Lower lobe of right lung (tissue), 2 donors: ENCODE measurements at regions not wholly inside any gene's neighbourhood (a gene's known extent, or its start where the extent isn't known, plus 50 kb on each side); places are given as distances from the start of the nearest gene placed in this dataset.

Source experiments
- ATAC-seq, 2 donors: fragments of 200-7000 bp; cut with Tn5 transposase; one replicate each; pipeline ENCODE4 v1.9.1; 2020 to 2022; ENCODE audit warnings: mild to moderate bottlenecking in 2 of 2, moderate library complexity in 2 of 2
- DNase-seq: peaks from one replicate; pipeline ENCODE4 v3.0.0-alpha.2; 2020
- H3K27ac ChIP-seq: fragments of 200-600 bp; one replicate; pipeline ENCODE4 v1.8.0; 2022
- H3K27me3 ChIP-seq: fragments of 200-600 bp; one replicate; pipeline ENCODE4 v1.8.0; 2022; ENCODE audit warnings: low read depth
- H3K36me3 ChIP-seq: fragments of 200-600 bp; one replicate; pipeline ENCODE4 v1.8.0; 2022; ENCODE audit warnings: mild to moderate bottlenecking
- H3K4me1 ChIP-seq: fragments of 200-600 bp; one replicate; pipeline ENCODE4 v1.8.0; 2022
- H3K4me3 ChIP-seq: fragments of 200-600 bp; one replicate; pipeline ENCODE4 v1.8.0; 2022; ENCODE audit warnings: mild to moderate bottlenecking
- H3K9me3 ChIP-seq: fragments of 200-600 bp; one replicate; pipeline ENCODE4 v1.8.0; 2022
- CTCF ChIP-seq: fragments of 200-600 bp; IDR thresholded peaks from one replicate; pipeline ENCODE4 v1.8.0; 2022; ENCODE audit warnings: antibody characterized with exemption, mild to moderate bottlenecking
- intact Hi-C: fragments of 100-400 bp; cut with DNase I; formaldehyde crosslinking; loops from one replicate; pipeline ENCODE4 v1.11.0; 2022
- donor health status: DM: no; HTN: yes; CAD: no; lungs with severe emphysema.

GRCh38 chr4:60619531-60620305 lies 580.4 kb upstream of the ADGRL3 start:
- intact Hi-C loops: no loop called here

GRCh38 chr4:60637976-60638375 lies 562.1 kb upstream of the ADGRL3 start:
- no peak for TF ChIP-seq CTCF
- DNase-seq: no peak
- ATAC-seq: no peak
- no peaks in the 10 kb centered on the region for H3K27me3 ChIP-seq
- no peaks in the 10 kb centered on the region for H3K4me1 ChIP-seq
- no peaks in the 10 kb centered on the region for H3K36me3 ChIP-seq
- intact Hi-C loops: no loop called here
- H3K4me3 ChIP-seq: no peak overlapping the region
- H3K9me3 ChIP-seq: peaks cover 6% of the 10 kb centered on the region
- H3K27ac ChIP-seq: no peak overlapping the region

More at GRCh38 chr4:60619531-60620305, 580.4 kb upstream of the ADGRL3 start:
- no peaks in the 10 kb centered on the region for H3K4me1 ChIP-seq
- H3K27me3 ChIP-seq: no peaks in the 10 kb centered on the region
- no peak overlapping the region for H3K4me3 ChIP-seq
- no peaks in the 10 kb centered on the region for H3K36me3 ChIP-seq
- no peaks in the 10 kb centered on the region for H3K9me3 ChIP-seq
- DNase-seq (no peak), ATAC-seq (no peak)
- H3K27ac ChIP-seq: no peak overlapping the region
- no peak for TF ChIP-seq CTCF

GRCh38 chr4:60648774-60649173 lies 551.4 kb upstream of the ADGRL3 start:
- no peak for ATAC-seq

GRCh38 chr4:60652933-60653332 lies 547.2 kb upstream of the ADGRL3 start:
- no peaks in the 10 kb centered on the region for H3K27me3 ChIP-seq
- H3K4me1 ChIP-seq: no peaks in the 10 kb centered on the region
- ATAC-seq: no peak
- intact Hi-C loops: no loop called here
- DNase-seq: no peak
- TF ChIP-seq CTCF: no peak
- H3K9me3 ChIP-seq: no peaks in the 10 kb centered on the region
- no peak overlapping the region for H3K4me3 ChIP-seq
- no peak overlapping the region for H3K27ac ChIP-seq
- H3K36me3 ChIP-seq: no peaks in the 10 kb centered on the region

More at GRCh38 chr4:60648774-60649173, 551.4 kb upstream of the ADGRL3 start:
- Histone ChIP-seq H3K27ac (no peak overlapping the region), H3K9me3 (no peaks in the 10 kb centered on the region), H3K27me3 (no peaks in the 10 kb centered on the region), H3K36me3 (no peaks in the 10 kb centered on the region), H3K4me1 (no peaks in the 10 kb centered on the region), H3K4me3 (no peak overlapping the region)
- no peak for TF ChIP-seq CTCF
- intact Hi-C loops: no loop called here
- no peak for DNase-seq

- Histone ChIP-seq H3K4me3 (no peak overlapping the region), H3K27me3 (no peaks in the 10 kb centered on the region), H3K27ac (no peak overlapping the region), H3K9me3 (no peaks in the 10 kb centered on the region), H3K4me1 (no peaks in the 10 kb centered on the region), H3K36me3 (no peaks in the 10 kb centered on the region)
- ATAC-seq (no peak), DNase-seq (no peak)
- TF ChIP-seq CTCF: no peak
- intact Hi-C loops: no loop called here
Measured at GRCh38 chr4:60655356-60655755, 544.8 kb upstream of the ADGRL3 start.
